GM19468 (cell line): ENCODE measurements at regions not wholly inside any gene's neighbourhood (a gene's known extent, or its start where the extent isn't known, plus 50 kb on each side); places are given as distances from the start of the nearest gene placed in this dataset.
"Not testable (repeated sequence)": the region's sequence is repeated elsewhere in the genome, so short reads cannot be mapped to it uniquely, and the experiment has no call there.

ENCODE experiments used
- ATAC-seq: cut with Tn5 transposase; IDR thresholded peaks from one replicate; pipeline ENCODE4 v1.9.1; 2021; ENCODE audit warnings: mild to moderate bottlenecking, moderate library complexity, moderate number of reproducible peaks; ENCODE audit not compliant: unreplicated experiment; ENCODE audit errors: extremely low read depth

DNA sequence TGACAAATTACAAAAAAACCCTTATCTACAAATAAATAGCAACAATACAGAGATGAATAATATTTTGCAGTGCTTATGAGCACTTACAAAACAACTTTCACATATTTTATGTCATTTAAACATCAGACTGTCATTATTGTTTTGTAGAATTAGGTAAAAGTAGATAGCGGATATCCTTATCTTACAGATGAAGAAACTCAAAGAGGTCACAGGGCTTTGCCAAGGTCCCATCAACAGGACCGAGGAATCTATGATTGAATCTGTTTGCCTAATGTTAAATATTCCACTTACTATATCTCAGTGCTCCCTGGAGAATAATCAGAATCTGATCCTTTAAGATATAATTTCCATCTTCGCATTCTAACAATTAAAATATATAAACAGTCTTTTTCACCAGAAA lies 119.0 kb downstream of the GASK1B start:
- no peak for ATAC-seq

DNA sequence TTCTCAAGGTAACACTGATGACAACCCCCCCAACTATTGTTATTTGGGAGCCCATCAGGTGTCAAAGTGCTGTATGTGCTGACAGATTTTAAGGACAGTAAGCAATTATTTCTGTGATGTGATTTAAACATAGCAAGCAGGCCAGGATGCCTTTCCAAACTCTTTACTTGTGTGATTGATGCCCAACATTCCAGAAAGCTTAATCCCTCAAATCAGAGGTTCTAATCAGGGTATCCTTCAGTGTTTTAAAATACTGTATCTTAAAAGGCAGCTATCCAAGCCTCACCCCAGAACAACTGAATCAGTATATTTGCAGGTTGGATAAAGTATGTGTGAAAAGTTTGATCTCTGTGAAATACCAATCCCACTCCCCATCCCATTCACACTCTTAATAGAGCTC lies 119.7 kb downstream of the GASK1B start:
- no peak for ATAC-seq

DNA sequence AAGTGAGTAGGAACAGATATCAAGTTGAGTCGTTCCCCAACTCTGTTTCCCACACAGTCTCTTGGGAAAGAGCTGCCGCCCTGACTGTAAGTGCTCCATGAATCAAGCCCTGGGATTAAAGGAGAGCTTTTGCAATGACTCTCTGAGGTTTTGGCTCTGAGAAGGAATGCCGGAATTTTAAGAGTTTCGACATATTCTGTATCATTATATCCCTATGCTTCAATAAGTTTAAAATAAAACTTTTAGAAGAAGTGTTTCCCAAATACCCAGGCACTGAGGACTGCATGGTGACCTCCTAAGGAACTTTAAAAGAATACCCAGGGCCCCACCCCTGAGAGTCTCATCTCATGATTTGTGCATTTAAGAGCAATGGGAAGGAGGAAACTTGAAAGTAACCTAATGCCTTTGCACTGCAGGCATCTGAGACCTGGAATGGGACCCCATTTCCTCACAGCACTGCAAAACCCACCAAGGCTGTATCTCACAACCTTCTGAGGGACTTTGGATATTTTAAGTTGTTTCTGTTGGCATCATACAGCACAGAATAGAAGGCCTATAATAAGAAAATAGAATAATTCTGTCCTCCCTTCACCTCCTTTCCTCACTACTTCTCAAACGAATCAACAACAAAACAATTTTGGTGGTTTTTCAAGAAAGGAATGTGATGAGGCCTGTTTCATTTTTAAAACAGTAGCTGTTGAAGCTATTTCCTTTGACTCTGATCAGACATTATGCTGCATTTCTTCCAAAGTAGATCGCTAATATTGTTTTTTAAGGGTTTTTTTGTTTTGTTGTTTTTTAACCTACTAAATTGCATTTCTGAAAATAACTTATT lies 121.2 kb downstream of the GASK1B start:
- no peak for ATAC-seq

DNA sequence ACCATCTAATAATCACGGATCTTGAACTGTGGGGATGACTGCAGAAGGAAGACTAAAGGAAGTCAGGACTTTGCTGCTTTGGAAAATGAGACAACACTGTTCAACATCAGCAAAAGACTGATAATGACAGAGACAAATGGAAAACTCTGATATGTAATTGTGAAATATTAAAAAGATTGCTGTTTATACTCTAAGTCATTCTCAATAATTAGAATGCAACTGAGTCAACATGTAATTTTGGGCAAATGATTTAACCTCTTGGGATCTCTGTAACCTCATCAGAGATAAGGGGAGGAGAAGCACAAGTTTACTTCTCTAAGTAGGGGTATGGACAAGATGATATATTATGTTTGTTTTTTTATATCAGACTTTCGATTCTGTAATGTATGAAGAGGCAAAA lies 121.9 kb downstream of the GASK1B start:
- ATAC-seq = no peak

DNA sequence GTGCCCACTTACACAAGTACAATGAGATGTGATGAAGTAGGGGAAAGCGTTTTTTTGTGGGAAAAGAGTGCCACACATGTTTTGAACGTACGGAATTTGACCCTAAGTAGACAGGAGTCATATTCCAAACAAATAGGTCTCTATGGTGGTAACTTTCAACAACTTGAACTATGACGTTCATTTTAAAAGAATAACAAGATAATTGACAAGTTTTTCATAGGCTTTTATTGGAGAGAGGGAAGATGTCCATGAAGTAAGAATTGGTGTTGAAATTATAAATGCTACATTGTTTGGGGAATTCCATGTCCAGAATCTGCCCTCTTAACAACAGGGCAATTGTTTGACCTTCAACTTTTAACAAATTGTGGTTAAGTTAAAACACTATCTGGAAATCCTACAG lies 126.5 kb downstream of the GASK1B start:
- ATAC-seq = no peak

DNA sequence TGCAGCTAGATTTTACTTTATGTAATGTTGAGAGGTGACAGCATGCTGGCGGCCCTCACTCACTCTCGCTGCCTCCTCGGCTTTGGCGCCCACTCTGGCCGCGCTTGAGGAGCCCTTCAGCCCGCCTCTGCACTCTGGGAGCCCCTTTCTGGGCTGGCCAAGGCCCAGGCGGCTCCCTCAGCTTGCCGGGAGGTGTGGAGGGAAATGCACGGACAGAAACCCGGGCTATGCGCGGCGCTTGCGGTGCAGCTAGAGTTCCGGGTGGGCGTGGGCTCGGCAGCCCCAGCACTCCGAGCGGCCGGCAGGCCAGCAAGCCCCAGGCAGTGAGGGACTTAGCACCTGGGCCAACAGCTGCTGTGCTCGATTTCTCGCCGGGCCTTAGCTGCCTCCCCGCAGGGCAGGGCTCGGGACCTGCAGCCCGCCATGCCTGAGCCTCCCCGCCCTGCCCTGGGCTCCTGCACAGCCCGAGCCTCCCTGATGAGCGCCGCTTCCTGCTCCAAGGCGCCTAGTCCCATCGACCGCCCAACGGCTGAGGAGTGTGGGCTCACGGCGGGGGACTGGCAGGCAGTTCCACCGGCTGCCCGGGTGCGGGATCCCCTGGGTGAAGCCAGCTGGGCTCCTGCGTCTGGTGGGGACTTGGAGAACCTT lies 128.7 kb downstream of the GASK1B start:
- no peak for ATAC-seq

DNA sequence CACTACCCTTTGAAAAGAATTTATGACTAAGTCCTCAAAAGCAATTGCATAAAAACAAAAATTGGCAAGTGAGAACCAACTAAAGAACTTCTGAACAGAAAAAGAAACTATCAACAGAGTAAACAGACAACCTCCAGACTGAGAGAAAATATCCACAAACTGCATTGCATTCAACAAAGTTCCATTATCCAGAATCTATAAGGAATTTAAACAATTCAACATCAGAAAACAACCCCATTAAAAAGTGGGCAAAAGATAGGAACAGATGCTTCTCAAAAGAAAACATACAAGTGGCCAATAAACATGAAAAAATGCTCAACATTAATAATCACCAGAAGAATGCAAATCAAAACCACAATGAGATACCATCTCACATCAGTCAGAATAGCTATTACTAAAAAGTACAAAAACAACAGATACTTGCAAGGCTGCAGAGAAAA lies 130.2 kb downstream of the GASK1B start:
- no peak for ATAC-seq

DNA sequence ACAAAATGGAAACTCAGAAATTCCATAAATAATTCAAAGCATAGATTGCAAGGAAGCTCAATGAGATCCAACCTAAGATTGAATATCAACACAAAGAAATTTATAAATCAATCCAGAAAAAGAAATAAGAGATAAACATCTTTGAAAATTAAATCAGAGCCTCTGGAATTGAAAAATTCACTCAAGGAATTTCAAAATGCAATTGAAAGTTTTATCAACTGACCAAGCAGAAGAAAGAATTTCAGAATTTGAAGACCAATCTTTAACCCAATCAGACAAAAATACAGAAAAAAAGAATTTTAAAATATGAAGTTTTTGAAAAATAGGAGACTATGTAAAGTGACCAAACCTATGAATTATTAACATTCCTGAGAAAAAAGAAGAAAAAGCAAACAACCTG lies 134.1 kb downstream of the GASK1B start:
- ATAC-seq = no peak

DNA sequence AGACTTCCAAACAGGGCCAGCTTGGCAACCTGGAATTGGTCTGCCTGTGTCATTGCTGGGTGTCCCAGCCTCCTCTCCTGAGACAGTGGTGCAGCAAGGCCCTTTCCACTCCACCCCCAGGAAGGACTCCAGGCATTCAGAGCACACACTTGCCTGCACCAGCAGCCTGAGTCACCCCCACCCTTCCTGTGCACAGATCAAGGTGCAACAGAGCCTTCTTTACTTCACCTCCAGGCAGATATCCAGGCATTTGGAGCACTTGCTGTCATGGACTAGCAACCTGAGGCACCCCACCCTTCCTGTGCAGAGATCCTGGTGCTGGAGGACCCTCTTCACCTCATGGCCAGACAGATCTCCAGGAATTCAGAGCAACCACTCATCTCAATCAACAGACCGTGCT lies 135.8 kb downstream of the GASK1B start:
- ATAC-seq = no peak

DNA sequence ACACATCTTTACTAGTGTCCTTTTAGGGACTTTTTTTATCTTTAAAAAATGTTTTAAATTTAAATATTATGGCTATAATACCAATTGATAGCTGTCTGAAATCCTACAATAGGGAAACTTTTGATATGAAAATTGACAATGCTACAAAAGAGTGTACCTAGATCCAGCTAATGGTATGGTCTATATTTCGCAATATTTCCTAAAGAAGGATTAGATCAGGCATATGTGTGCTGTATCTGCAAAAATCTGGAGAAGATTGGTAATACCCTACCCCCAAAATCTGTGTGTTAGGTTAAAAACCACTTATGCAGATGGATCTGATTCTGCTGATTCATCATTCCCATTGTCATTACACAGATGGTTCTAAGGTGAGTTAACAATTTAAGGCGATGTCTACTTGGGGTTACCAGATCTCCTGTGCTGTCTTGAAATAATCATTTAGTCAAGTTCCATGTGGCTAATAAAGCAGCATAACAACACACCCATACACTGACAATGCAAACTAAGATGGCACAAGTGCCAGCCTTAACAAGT lies 137.1 kb downstream of the GASK1B start:
- no peak for ATAC-seq

DNA sequence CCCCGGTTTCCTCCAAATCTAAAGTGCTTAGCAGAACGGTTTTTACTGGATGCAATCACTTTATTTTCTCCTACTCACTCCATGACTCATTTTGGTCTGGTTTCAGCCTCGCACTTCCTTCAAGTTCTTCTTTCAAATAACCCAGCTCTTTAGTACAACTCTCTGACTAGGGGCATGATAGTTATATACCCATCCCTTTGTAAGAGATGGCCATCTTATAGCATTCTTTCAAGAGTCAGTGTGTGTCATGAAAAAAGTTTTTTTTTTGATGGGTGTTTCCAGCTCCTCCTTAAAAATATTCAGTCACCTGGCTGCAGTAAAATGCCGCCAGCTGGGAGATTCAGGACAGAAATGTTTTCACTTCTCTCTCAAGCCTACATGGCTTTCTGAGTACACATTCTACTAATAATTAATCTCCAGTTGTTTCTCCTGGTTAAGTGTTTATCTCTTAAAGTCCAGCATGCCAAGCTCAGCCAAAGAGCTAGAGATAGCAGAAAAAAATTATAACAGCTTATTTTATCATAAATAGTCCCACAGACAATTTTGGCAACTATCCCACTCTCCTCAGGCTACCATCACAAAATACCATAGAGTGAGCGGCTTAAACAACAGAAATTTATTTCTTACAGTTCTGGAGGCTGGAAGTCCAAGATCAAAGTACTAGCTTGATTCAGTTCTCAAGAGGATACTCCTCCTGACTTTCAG lies 139.3 kb downstream of the GASK1B start:
- ATAC-seq = no peak

DNA sequence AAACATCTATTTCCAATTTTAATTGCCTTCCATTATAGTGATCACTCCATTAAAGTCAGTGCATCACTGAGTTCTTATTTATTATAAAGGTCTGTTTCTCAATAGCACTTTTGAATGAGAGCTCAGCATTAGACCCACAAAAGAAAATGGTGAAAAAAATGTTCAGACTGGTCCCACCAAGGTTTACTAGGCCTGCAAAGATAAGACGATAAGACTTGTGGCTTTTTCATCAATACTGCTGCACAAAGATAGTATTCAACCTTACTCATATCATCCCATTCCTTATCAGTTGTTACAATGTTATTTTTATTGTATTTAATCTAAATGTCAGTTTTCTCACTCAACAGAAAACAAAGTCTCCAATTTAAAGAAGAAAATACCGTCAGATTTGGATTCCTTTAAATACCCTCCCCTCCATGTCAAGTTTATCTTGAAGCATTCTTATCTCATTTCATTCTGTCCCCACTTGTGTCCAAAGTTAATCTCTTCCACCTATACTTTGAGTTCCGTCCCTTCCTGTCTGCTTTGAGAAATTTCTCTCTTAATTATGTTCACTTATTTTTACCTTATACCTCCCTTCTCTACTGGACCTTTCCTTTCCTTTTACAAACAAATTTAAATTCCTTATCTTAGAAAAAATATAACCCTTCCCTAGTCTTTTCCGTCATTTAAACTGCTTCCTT lies 140.0 kb downstream of the GASK1B start:
- ATAC-seq = no peak

DNA sequence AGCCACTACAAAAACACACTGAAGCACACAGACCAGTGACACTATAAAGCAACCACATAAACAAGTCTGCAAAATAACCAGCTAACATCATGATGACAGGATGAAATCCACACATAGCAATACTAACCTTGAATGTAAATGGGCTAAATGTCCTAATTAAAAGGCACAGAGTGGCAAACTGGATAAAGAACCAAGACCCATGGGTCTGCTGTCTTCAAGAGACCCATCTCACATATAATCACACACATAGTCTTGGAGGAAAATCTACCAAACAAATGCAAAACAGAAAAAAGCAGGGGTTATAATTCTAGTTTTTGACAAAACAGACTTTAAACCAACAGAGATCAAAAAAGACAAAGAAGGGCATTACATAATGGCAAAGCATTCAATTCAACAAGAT lies 144.4 kb downstream of the GASK1B start:
- ATAC-seq = not testable (repeated sequence)

DNA sequence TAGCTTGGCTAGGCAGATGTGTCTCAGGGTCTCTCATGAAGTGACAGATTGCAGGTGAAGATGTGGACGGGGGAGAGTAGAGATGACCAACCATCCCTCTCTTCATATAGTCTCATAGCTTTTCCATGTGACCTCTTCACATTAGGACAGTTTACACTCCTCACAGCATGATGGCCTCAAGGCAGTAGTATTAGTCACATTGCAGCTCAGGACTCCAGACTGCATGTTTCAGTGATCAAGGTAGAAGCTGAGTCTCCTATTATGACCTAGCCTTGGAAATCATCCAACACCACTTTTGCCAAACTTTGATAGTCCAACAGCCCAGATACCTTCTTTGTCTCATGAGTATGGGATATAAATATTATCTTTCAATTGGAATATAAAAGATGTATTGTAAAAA lies 147.7 kb downstream of the GASK1B start:
- no peak for ATAC-seq

DNA sequence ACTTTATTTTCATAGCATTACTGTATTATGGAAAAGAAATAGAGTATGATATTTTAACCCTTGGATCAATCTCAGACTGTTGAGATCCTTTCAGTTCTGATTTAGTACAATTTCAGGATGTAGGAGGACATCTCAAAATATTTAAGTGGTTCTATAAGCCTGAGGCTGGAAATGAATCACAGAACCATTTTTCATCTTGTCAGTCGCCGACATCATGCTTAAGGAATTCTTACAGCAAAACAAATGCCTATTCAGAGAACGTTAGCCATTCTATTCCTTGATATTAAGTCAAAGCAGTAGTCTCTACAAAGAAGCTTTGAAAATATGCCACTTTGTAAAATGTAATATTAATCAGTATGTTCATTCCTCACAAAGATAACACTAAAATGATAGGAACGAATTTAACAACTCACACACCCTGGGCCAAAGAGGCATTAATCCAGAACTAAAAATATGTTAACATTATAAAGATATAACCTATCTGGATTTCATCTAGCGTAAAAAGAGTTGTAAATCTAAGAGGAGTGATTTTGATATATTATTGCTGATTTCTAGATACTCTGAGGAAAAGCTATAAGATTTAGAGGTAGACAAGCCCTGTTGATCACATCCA lies 152.0 kb downstream of the GASK1B start:
- ATAC-seq = no peak

DNA sequence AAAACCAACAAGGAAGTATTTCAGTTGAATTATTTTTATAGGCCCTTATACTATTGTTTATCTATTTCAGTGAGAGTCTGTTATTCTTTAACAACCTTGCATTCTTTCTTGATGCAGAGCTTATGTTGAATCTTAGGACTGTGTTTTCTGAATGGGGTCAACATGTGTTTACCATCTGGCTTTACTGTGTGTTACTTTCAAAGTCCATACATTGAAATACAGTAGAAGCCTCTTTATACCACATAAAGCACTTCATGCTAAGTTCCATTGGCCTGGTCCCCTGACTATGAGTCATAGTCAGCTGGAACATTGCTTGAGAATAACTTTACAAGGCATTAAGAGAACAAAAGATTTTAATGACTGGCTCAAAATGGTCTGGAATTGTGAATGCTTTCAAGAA lies 152.6 kb downstream of the GASK1B start:
- no peak for ATAC-seq

DNA sequence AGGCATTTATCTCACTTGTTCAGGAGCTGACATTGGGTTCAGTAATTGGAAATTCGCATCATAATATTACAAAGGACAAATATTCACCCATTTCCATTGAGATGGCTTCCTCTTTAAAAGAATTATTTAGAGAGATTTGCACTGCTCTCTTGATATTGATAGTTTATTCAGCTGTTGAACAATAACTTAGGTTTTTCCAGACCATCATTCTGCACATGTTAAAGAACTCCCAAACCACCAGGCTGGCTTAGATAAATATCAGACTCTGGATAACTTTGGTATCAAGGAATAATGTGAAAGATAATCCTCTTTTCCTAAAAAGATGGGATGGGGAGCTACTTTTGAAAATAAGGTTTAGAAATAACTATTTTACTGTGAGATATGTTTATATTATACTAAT lies 154.0 kb downstream of the GASK1B start:
- ATAC-seq = no peak

DNA sequence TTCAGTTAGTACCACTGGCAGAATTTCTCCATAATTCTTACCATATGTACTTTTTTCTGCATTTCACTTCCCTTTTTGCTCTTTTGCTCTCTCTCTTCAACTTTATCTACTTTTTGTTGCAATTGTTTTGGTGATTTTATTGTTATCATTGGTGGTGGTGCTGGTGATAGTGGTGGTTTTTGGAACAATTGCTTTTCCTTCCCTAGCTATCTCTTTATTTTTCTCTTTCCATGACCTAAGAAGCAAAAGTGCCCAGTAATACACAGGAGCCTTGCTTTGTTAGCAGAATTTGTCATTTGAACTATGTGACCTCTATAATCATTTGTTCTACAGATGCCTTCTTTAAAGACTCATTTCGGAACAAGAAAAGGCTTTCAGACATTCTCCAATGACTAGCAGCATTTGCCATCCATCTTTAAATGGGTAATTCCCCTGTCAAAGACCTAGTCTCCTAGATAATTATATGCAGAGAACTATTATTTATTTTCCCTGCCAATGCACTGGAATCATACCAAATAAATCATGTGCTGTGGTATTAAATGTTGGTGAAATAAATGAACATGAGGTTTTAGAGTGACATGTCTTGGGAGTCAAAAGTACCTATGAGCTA lies 154.5 kb downstream of the GASK1B start:
- no peak for ATAC-seq

DNA sequence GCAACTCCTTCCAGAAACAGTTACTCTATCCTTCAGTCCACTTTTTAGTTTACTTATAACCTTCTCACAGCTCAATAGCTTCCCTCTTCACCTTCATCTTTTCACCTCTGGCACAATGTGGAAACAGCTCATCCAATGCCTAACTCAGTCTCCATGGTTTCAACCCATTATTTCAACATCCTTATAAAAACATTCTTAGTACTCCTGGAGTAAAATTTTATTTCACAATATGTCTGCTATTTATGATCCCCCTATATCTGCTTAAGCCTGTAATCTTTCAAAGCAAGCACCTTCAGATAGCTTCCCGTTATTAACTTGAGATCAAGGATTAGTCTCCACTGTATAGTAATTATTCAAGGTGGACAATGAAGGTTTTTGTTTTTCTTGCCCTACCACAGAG lies 156.3 kb downstream of the GASK1B start:
- ATAC-seq = no peak

DNA sequence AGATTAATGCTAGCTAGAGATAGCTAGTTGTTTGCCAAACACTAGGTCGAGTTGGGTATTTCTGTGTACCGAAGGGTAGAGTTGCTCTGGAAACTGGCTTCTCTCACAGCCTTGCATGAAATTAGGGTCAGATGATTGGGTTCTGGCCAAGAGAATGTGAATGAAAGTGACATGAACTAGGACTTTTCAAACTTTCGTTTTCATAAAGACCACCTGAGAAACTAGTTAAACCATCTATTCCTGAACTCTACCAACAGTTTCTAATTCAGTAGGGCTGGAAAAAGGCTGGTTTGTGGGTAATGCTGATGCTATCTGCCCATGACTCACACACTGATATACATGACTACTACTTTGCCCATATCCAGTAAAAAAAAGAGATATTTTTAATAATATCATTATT lies 157.6 kb downstream of the GASK1B start:
- no peak for ATAC-seq
